Panc1 (cell line): ENCODE measurements at regions not wholly inside any gene's neighbourhood (a gene's known extent, or its start where the extent isn't known, plus 50 kb on each side); places are given as distances from the start of the nearest gene placed in this dataset.

Source experiments
- CTCF ChIP-seq: fragments of 450-650 bp; IDR thresholded peaks from 2 replicates; pipeline ENCODE4 v1.5.1; 2017; ENCODE audit warnings: mild to moderate bottlenecking
- POLR2AphosphoS5 ChIP-seq: IDR thresholded peaks from 2 replicates; pipeline ENCODE4 v1.6.1; 2012; ENCODE audit warnings: mild to moderate bottlenecking, low read depth, low read length, moderate library complexity

DNA sequence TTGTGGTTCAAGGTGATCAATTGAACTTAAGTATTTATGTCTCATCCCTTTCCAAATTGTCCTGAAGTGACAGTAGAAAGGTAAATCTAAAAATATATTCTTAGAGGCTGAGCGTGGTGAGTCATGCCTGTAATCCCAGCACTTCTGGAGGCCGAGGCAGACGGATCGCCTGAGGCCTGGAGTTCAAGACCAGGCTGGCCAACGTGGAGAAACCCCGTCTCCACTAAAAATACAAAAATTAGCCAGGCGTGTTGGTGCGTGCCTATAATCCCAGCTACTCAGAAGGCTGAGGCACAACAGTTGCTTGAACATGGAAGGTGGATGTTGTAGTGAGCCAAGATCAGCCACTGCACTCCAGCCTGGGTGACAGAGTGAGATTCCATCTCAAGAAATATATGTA lies 226.6 kb downstream of the DPH6 start:
- no peak for TF ChIP-seq CTCF
- no peak for TF ChIP-seq POLR2AphosphoS5
